Astrocyte (in vitro differentiated cells and primary cell): ENCODE measurements at regions not wholly inside any gene's neighbourhood (a gene's known extent, or its start where the extent isn't known, plus 50 kb on each side); places are given as distances from the start of the nearest gene placed in this dataset.

Experiments
- EZH2 ChIP-seq: IDR thresholded peaks from 2 replicates; pipeline ENCODE4 v1.6.1; 2012; ENCODE audit warnings: mild to moderate bottlenecking, low read length, inconsistent platforms; ENCODE audit not compliant: insufficient read depth
- TF ChIP-seq, protein P1 (sequence below): IDR thresholded peaks from 2 replicates; pipeline ENCODE4 v1.5.1; 2011; ENCODE audit warnings: low read depth, mild to moderate bottlenecking, inconsistent platforms, low read length, moderate library complexity; ENCODE audit not compliant: insufficient read depth

DNA sequence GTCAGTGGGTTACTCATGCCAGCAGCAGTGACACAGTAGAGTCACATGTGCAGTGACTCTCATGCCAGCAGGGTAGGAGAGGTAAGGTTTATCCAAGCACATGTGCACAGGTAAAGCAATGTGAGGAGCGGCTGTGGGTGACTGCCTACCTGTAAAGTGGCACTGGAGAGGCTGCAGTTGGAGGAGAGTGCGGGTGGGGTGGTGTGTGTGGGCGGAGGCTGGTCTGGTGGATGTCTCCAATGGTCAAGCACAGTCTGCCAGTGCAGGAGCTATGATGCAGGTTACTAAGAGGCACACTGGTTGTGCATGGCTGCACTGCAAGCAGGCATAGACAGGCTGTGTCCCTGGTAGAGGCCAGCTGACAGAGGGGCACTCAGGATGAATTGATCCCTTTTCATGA lies 588.2 kb upstream of the FTMT start:
- TF ChIP-seq, protein P1, sequence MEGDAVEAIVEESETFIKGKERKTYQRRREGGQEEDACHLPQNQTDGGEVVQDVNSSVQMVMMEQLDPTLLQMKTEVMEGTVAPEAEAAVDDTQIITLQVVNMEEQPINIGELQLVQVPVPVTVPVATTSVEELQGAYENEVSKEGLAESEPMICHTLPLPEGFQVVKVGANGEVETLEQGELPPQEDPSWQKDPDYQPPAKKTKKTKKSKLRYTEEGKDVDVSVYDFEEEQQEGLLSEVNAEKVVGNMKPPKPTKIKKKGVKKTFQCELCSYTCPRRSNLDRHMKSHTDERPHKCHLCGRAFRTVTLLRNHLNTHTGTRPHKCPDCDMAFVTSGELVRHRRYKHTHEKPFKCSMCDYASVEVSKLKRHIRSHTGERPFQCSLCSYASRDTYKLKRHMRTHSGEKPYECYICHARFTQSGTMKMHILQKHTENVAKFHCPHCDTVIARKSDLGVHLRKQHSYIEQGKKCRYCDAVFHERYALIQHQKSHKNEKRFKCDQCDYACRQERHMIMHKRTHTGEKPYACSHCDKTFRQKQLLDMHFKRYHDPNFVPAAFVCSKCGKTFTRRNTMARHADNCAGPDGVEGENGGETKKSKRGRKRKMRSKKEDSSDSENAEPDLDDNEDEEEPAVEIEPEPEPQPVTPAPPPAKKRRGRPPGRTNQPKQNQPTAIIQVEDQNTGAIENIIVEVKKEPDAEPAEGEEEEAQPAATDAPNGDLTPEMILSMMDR = no peak
- TF ChIP-seq EZH2 = no peak
